HL-60 (cell line): ENCODE measurements at regions not wholly inside any gene's neighbourhood (a gene's known extent, or its start where the extent isn't known, plus 50 kb on each side); places are given as distances from the start of the nearest gene placed in this dataset.

ENCODE experiments used
- CTCF ChIP-seq: IDR thresholded peaks from one replicate; pipeline ENCODE4 v1.5.1; 2011; ENCODE audit warnings: low read length, control low read depth, inconsistent platforms; ENCODE audit not compliant: insufficient read depth
- POLR2AphosphoS5 ChIP-seq: IDR thresholded peaks from 2 replicates; pipeline ENCODE4 v1.6.1; 2012; ENCODE audit warnings: low read depth
- REST ChIP-seq: IDR thresholded peaks from 2 replicates; pipeline ENCODE4 v1.6.1; 2012; ENCODE audit warnings: low read depth; ENCODE audit not compliant: insufficient replicate concordance

- TF ChIP-seq CTCF (no peak), REST (no peak), POLR2AphosphoS5 (no peak)
Observed at GRCh38 chr6:4364711-4365110, 229.3 kb upstream of the ECI2 start.
